ENCODE measurements at regions not wholly inside any gene's neighbourhood (a gene's known extent, or its start where the extent isn't known, plus 50 kb on each side); places are given as distances from the start of the nearest gene placed in this dataset.

DNA sequence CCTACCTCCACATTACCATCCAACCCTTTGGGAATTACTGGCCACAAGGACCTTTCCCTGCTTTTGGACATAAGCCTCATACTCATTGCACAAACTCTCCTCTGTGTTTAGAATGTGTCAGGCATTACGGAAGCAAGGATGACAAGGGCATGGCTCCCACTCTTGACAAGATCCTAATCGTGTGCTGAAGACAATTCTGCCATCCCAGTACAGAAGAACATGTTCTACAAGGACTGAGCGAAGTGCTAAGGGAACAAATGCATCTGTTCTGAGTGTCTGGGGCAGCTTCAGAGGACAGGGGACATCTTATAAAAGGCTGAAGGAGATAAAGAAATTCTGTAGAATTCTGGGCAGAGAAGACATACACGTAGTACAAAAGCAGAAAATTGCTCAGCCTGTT is 378.5 kb upstream of the CAMK1G start:
- no TSS peak for BruUV-seq (replicated peaks)
- Histone ChIP-seq H3K27me3 (ENCODE audit: control insufficient read depth, insufficient read depth, low read length) (peaks cover 14% of the 10 kb centered on the region; the same call in 1 of the 2 replicates), H3K27ac (ENCODE audit: low read length) (no peak overlapping the region), H3K36me3 (ENCODE audit: control insufficient read depth, insufficient read depth, low read length) (no peaks in the 10 kb centered on the region), H3K4me1 (ENCODE audit: control insufficient read depth, insufficient read depth, low read length) (no peaks in the 10 kb centered on the region), H3K4me3 (ENCODE audit: low read depth in 2 of 2, low read length in 2 of 2) (no peak overlapping the region), H3K9me3 (ENCODE audit: control insufficient read depth, insufficient read depth, low read depth, low read length) (no peaks in the 10 kb centered on the region)
- no peak for TF ChIP-seq POLR2AphosphoS5 (IDR thresholded peaks at IDR 0.05; ENCODE audit: low read depth, low read length)
- TF ChIP-seq, protein P1, sequence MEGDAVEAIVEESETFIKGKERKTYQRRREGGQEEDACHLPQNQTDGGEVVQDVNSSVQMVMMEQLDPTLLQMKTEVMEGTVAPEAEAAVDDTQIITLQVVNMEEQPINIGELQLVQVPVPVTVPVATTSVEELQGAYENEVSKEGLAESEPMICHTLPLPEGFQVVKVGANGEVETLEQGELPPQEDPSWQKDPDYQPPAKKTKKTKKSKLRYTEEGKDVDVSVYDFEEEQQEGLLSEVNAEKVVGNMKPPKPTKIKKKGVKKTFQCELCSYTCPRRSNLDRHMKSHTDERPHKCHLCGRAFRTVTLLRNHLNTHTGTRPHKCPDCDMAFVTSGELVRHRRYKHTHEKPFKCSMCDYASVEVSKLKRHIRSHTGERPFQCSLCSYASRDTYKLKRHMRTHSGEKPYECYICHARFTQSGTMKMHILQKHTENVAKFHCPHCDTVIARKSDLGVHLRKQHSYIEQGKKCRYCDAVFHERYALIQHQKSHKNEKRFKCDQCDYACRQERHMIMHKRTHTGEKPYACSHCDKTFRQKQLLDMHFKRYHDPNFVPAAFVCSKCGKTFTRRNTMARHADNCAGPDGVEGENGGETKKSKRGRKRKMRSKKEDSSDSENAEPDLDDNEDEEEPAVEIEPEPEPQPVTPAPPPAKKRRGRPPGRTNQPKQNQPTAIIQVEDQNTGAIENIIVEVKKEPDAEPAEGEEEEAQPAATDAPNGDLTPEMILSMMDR (IDR thresholded peaks at IDR 0.05), result no peak
- no peak for TF ChIP-seq SIN3A (IDR thresholded peaks at IDR 0.05; ENCODE audit: borderline replicate concordance, insufficient read depth, low read depth, low read length)
- ChIA-PET CTCF (no interaction called here), POLR2A (no interaction called here)
- DNase-seq (ENCODE audit: low read depth, low spot score) (no peak), ATAC-seq (no peak)
- in situ Hi-C loops (cut with HindIII; ENCODE audit: low pct_unique_long_range_greater_than_20kb, low sequenced_read_pairs), result no loop called here
- intact Hi-C loops (cut with micrococcal nuclease; ENCODE audit: unreplicated experiment), result loop anchor here (5.0 to 10.0 kb wide), 2 partner anchors 360 to 553 kb away; no protein-coding TSS in a partner anchor

DNA sequence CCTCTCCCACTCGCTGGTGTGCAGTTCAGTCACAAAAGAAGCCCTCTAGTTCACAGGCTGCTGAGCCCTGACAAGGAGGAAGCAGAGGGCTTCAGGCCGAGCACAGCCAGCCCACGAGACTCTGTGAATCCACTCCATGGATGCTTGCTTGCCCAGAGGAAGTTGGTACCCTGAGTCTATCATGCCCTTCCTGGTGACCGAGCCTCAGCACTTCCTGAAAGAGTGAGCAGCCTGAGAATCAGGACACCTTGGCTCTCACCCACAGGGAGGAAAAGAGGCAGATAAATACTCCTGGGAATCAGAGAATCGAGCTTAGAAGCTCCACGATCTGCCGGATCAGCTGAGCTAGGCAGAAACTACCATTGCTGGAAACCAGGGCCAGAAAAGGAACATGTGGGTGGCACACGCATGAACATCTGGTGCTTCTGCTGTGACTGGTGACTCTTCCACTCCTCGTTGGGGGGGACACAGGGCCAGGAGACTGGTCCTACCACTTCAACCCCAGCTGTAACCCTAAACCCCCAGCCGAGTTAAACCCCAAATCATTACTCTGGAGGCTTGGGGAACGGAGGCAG is 376.3 kb upstream of the CAMK1G start:
- Histone ChIP-seq H3K4me3 (ENCODE audit: low read depth in 2 of 2, low read length in 2 of 2) (peak overlapping the region in 1 of 2 experiments; percentile 11; a peak in 1 of 4 replicates), H3K27me3 (ENCODE audit: control insufficient read depth, insufficient read depth, low read length) (peaks cover 14% of the 10 kb centered on the region; the same call in 1 of the 2 replicates), H3K36me3 (ENCODE audit: control insufficient read depth, insufficient read depth, low read length) (no peaks in the 10 kb centered on the region), H3K4me1 (ENCODE audit: control insufficient read depth, insufficient read depth, low read length) (no peaks in the 10 kb centered on the region), H3K27ac (ENCODE audit: low read length) (no peak overlapping the region), H3K9me3 (ENCODE audit: control insufficient read depth, insufficient read depth, low read depth, low read length) (no peaks in the 10 kb centered on the region)
- no TSS peak for BruUV-seq (replicated peaks)
- in situ Hi-C loops (cut with HindIII; ENCODE audit: low pct_unique_long_range_greater_than_20kb, low sequenced_read_pairs) (no loop called here), intact Hi-C loops (cut with micrococcal nuclease; ENCODE audit: unreplicated experiment) (loop anchor here (5.0 to 10.0 kb wide), 2 partner anchors 358 to 555 kb away; no protein-coding TSS in a partner anchor)
- DNase-seq (ENCODE audit: low read depth, low spot score) (no peak), ATAC-seq (0 out of 2 replicates have a peak, but pooled peaks have one; percentile 14)
- CTCF ChIA-PET, result interaction anchor here (0.7 to 1.3 kb wide), 5 partner anchors 42 to 965 kb away, joined by 3 to 6 read pairs (median 3); no protein-coding TSS in a partner anchor
- POLR2A ChIA-PET, result no interaction called here
- TF ChIP-seq POLR2AphosphoS5 (IDR thresholded peaks at IDR 0.05; ENCODE audit: low read depth, low read length) (no peak), SIN3A (IDR thresholded peaks at IDR 0.05; ENCODE audit: borderline replicate concordance, insufficient read depth, low read depth, low read length) (no peak), TCF7L2 (IDR thresholded peaks at IDR 0.05; ENCODE audit: low read depth, low read length) (no peak)
- TF ChIP-seq, protein P1 (IDR thresholded peaks at IDR 0.05), result no peak
- TF ChIP-seq, protein P2, sequence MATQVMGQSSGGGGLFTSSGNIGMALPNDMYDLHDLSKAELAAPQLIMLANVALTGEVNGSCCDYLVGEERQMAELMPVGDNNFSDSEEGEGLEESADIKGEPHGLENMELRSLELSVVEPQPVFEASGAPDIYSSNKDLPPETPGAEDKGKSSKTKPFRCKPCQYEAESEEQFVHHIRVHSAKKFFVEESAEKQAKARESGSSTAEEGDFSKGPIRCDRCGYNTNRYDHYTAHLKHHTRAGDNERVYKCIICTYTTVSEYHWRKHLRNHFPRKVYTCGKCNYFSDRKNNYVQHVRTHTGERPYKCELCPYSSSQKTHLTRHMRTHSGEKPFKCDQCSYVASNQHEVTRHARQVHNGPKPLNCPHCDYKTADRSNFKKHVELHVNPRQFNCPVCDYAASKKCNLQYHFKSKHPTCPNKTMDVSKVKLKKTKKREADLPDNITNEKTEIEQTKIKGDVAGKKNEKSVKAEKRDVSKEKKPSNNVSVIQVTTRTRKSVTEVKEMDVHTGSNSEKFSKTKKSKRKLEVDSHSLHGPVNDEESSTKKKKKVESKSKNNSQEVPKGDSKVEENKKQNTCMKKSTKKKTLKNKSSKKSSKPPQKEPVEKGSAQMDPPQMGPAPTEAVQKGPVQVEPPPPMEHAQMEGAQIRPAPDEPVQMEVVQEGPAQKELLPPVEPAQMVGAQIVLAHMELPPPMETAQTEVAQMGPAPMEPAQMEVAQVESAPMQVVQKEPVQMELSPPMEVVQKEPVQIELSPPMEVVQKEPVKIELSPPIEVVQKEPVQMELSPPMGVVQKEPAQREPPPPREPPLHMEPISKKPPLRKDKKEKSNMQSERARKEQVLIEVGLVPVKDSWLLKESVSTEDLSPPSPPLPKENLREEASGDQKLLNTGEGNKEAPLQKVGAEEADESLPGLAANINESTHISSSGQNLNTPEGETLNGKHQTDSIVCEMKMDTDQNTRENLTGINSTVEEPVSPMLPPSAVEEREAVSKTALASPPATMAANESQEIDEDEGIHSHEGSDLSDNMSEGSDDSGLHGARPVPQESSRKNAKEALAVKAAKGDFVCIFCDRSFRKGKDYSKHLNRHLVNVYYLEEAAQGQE (IDR thresholded peaks at IDR 0.05; ENCODE audit: insufficient read depth in 1 of 2, low read depth in 2 of 2, low read length in 1 of 2), result no peak
